ENCODE measurements at regions not wholly inside any gene's neighbourhood (a gene's known extent, or its start where the extent isn't known, plus 50 kb on each side); places are given as distances from the start of the nearest gene placed in this dataset.

DNA sequence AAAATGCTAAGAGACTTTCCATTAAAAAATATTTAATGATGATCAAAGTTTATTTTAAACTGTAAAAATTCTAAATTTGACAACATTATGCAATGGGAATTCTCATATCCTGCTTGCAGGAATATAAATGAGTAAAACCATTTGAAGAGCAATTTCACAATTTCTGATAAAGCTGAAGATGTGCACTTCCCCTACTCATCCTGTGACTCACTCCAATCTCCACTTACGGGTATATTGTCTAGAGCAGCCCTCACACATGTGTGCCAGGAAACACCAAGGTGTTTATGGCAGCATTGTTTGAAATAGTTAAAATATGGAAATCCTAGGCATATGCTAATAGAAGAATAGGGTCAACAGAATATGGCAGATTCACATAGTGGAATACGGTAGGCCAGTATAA lies 158.4 kb downstream of the PDHA2 start:
- H3K4me1 ChIP-seq (ENCODE audit: control insufficient read depth in 1 of 2, insufficient read depth in 2 of 2, low read length in 2 of 2) = no peaks in the 10 kb centered on the region
- intact Hi-C loops (cut with micrococcal nuclease) = no loop called here
- H3K4me3 ChIP-seq (replicated peaks in 1 of 3; ENCODE audit: low read depth in 2 of 3, low read length in 3 of 3) = no peak overlapping the region
- H3K27ac ChIP-seq (ENCODE audit: low read depth in 1 of 2, low read length in 2 of 2) = no peak overlapping the region
- no peaks in the 10 kb centered on the region for H3K27me3 ChIP-seq (ENCODE audit: control insufficient read depth in 2 of 2, insufficient read depth in 2 of 2, low read length in 2 of 2)
- no peak overlapping the region for H3K27ac Mint-ChIP-seq
- TF ChIP-seq, protein P1, sequence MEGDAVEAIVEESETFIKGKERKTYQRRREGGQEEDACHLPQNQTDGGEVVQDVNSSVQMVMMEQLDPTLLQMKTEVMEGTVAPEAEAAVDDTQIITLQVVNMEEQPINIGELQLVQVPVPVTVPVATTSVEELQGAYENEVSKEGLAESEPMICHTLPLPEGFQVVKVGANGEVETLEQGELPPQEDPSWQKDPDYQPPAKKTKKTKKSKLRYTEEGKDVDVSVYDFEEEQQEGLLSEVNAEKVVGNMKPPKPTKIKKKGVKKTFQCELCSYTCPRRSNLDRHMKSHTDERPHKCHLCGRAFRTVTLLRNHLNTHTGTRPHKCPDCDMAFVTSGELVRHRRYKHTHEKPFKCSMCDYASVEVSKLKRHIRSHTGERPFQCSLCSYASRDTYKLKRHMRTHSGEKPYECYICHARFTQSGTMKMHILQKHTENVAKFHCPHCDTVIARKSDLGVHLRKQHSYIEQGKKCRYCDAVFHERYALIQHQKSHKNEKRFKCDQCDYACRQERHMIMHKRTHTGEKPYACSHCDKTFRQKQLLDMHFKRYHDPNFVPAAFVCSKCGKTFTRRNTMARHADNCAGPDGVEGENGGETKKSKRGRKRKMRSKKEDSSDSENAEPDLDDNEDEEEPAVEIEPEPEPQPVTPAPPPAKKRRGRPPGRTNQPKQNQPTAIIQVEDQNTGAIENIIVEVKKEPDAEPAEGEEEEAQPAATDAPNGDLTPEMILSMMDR (IDR thresholded peaks at IDR 0.05) = no peak
- H2AFZ ChIP-seq (ENCODE audit: insufficient read depth, low read depth, low read length, poor library complexity, severe bottlenecking) = no peak overlapping the region
- no peak overlapping the region for H3K4me2 ChIP-seq (replicated peaks; ENCODE audit: extremely low read depth, low read length, poor library complexity, severe bottlenecking)
- no peaks in the 10 kb centered on the region for H3K36me3 Mint-ChIP-seq
- no peaks in the 10 kb centered on the region for H3K9me3 ChIP-seq (replicated peaks in 1 of 2; ENCODE audit: control insufficient read depth in 1 of 2, insufficient read depth in 1 of 2, low read length in 2 of 2)
- WGBS (ENCODE audit: insufficient coverage) = no CpG with 5 or more reads among the region's 2 CpGs
- H3K4me3 Mint-ChIP-seq = no peak overlapping the region
- H3K9me3 Mint-ChIP-seq = peaks cover 0 to 5% (median 2%) of the 10 kb centered on the region in 7 donors
- no peaks in the 10 kb centered on the region for H4K20me1 ChIP-seq (ENCODE audit: insufficient read depth, low read length)
- H3K27me3 Mint-ChIP-seq (ENCODE audit: low read depth in 3 of 3) = no peaks in the 10 kb centered on the region
- no peaks in the 10 kb centered on the region for H3K79me2 ChIP-seq (ENCODE audit: insufficient read depth, low read length)
- no peak for DNase-seq
- no peak overlapping the region for H3K9ac ChIP-seq (ENCODE audit: insufficient read depth, low read length, poor library complexity, severe bottlenecking)
- H3K36me3 ChIP-seq (replicated peaks in 1 of 2; ENCODE audit: control insufficient read depth in 1 of 2, insufficient read depth in 2 of 2, low read length in 2 of 2) = no peaks in the 10 kb centered on the region
- H3K4me1 Mint-ChIP-seq = no peaks in the 10 kb centered on the region

DNA sequence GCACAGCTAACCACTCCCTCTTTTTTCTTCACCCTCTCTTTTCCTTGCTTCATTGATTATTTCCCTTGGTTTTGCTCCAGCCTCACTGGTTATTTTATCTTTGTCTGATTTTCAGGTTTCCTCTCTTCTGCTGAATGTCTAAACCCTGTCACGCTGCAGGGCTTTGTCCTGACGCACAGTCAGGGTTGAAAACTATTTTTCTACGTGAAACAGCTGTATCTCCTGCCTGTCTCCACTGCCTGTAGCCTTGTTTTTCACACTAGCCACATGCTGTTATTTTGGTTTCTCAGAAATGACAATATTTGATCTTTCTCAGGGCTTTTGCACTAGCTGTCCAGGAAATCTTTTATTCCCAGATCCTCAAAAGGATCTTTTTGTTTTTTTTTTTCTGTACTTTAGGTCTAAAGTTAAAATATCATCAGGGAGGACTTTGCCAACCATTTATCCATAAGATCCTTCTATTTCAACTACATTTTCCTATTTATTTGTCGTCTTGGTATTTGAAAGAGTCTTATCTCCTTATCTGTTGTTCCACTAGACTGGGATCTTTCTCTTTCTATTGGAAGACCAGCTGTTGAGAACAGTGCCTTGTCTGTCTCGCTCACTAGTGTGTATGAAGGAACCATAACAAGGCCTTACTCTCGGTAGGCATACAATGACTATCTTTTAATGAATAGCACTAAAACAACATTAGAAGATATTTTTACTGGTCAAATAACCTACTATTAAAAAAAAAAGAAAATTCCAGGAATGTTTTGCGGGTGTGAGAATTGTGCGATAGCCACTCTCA lies 164.3 kb downstream of the PDHA2 start:
- Histone ChIP-seq H3K4me3 (replicated peaks in 1 of 3; ENCODE audit: low read depth in 2 of 3, low read length in 3 of 3) (no peak overlapping the region), H3K9ac (ENCODE audit: insufficient read depth, low read length, poor library complexity, severe bottlenecking) (no peak overlapping the region), H3K9me3 (replicated peaks in 1 of 2; ENCODE audit: control insufficient read depth in 1 of 2, insufficient read depth in 1 of 2, low read length in 2 of 2) (no peaks in the 10 kb centered on the region), H4K20me1 (ENCODE audit: insufficient read depth, low read length) (no peaks in the 10 kb centered on the region), H3K4me2 (replicated peaks; ENCODE audit: extremely low read depth, low read length, poor library complexity, severe bottlenecking) (no peak overlapping the region), H2AFZ (ENCODE audit: insufficient read depth, low read depth, low read length, poor library complexity, severe bottlenecking) (no peak overlapping the region), H3K27ac (ENCODE audit: low read depth in 1 of 2, low read length in 2 of 2) (no peak overlapping the region), H3K36me3 (replicated peaks in 1 of 2; ENCODE audit: control insufficient read depth in 1 of 2, insufficient read depth in 2 of 2, low read length in 2 of 2) (no peaks in the 10 kb centered on the region), H3K27me3 (ENCODE audit: control insufficient read depth in 2 of 2, insufficient read depth in 2 of 2, low read length in 2 of 2) (no peaks in the 10 kb centered on the region), H3K4me1 (ENCODE audit: control insufficient read depth in 1 of 2, insufficient read depth in 2 of 2, low read length in 2 of 2) (no peaks in the 10 kb centered on the region), H3K79me2 (ENCODE audit: insufficient read depth, low read length) (no peaks in the 10 kb centered on the region)
- no peak for DNase-seq
- H3K27me3 Mint-ChIP-seq (ENCODE audit: low read depth in 3 of 3) = no peaks in the 10 kb centered on the region
- intact Hi-C loops (cut with micrococcal nuclease) = no loop called here
- no peaks in the 10 kb centered on the region for H3K36me3 Mint-ChIP-seq
- H3K4me1 Mint-ChIP-seq = no peaks in the 10 kb centered on the region
- peaks cover 0 to 8% (median 2%) of the 10 kb centered on the region in 7 donors for H3K9me3 Mint-ChIP-seq
- no peak overlapping the region for H3K27ac Mint-ChIP-seq
- 89% methylated on average over 3 of the region's 8 CpGs for WGBS (ENCODE audit: insufficient coverage)
- H3K4me3 Mint-ChIP-seq = no peak overlapping the region
- TF ChIP-seq, protein P1 (IDR thresholded peaks at IDR 0.05) = no peak
